ENCODE measurements at regions not wholly inside any gene's neighbourhood (a gene's known extent, or its start where the extent isn't known, plus 50 kb on each side); places are given as distances from the start of the nearest gene placed in this dataset.

- no peaks in the 10 kb centered on the region for H3K9me3 ChIP-seq (ENCODE audit: low read length)
- intact Hi-C loops (cut with micrococcal nuclease; ENCODE audit: unreplicated experiment), result no loop called here
- POLR2A ChIA-PET, result interaction anchor here (1.5 kb wide), 1 partner anchor 10 kb away, joined by 5 read pairs; no protein-coding TSS in a partner anchor
- no peaks in the 10 kb centered on the region for H3K4me1 ChIP-seq (ENCODE audit: insufficient read depth, low read length, poor library complexity, severe bottlenecking)
- DNase-seq (ENCODE audit: low spot score), result no peak
- H3K36me3 ChIP-seq (ENCODE audit: insufficient read depth, low read length), result no peaks in the 10 kb centered on the region
- no peaks in the 10 kb centered on the region for H4K20me1 ChIP-seq (ENCODE audit: insufficient read depth, low read length)
- CTCF ChIA-PET (ENCODE audit: unreplicated experiment), result no interaction called here
- H3K79me2 ChIP-seq (ENCODE audit: insufficient read depth, low read depth, low read length), result no peaks in the 10 kb centered on the region
- H2AFZ ChIP-seq (ENCODE audit: low read length), result no peak overlapping the region
- no TSS peak for BruUV-seq (replicated peaks)
- TF ChIP-seq CTCF (conservative IDR thresholded peaks at IDR 0.05; ENCODE audit: low read length) (no peak), EZH2phosphoT487 (IDR thresholded peaks at IDR 0.05; ENCODE audit: borderline replicate concordance, low read depth, low read length) (no peak)
- no peak overlapping the region for H3K4me2 ChIP-seq (ENCODE audit: low read length)
- no peak overlapping the region for H3K4me3 ChIP-seq (ENCODE audit: low read depth, low read length, poor library complexity, severe bottlenecking)
- no peaks in the 10 kb centered on the region; the same call in 1 of the 2 replicates for H3K9me2 ChIP-seq (ENCODE audit: insufficient read depth, low read length)
- no peak overlapping the region for H3K27ac ChIP-seq (ENCODE audit: low read depth, low read length, poor library complexity, severe bottlenecking)
Observed at GRCh38 chr2:117714745-117715417, 99.6 kb upstream of the DDX18 start.

- intact Hi-C loops (cut with micrococcal nuclease; ENCODE audit: unreplicated experiment), result no loop called here
- Histone ChIP-seq H3K79me2 (ENCODE audit: insufficient read depth, low read depth, low read length) (no peaks in the 10 kb centered on the region), H3K9me3 (ENCODE audit: low read length) (no peaks in the 10 kb centered on the region), H3K4me2 (ENCODE audit: low read length) (no peak overlapping the region), H3K9me2 (ENCODE audit: insufficient read depth, low read length) (no peaks in the 10 kb centered on the region; the same call in 1 of the 2 replicates), H3K4me1 (ENCODE audit: insufficient read depth, low read length, poor library complexity, severe bottlenecking) (no peaks in the 10 kb centered on the region), H3K4me3 (ENCODE audit: low read depth, low read length, poor library complexity, severe bottlenecking) (no peak overlapping the region), H3K27ac (ENCODE audit: low read depth, low read length, poor library complexity, severe bottlenecking) (no peak overlapping the region), H4K20me1 (ENCODE audit: insufficient read depth, low read length) (no peaks in the 10 kb centered on the region), H3K36me3 (ENCODE audit: insufficient read depth, low read length) (no peaks in the 10 kb centered on the region), H2AFZ (ENCODE audit: low read length) (no peak overlapping the region)
- no TSS peak for BruUV-seq (replicated peaks)
- TF ChIP-seq CTCF (conservative IDR thresholded peaks at IDR 0.05; ENCODE audit: low read length), result no peak
- TF ChIP-seq EZH2phosphoT487 (IDR thresholded peaks at IDR 0.05; ENCODE audit: borderline replicate concordance, low read depth, low read length), result no peak
- ChIA-PET POLR2A (no interaction called here), CTCF (ENCODE audit: unreplicated experiment) (no interaction called here)
- DNase-seq (ENCODE audit: low spot score), result no peak
Observed at GRCh38 chr2:117716505-117716904, 98.0 kb upstream of the DDX18 start.

- no peak for TF ChIP-seq EZH2phosphoT487 (IDR thresholded peaks at IDR 0.05; ENCODE audit: borderline replicate concordance, low read depth, low read length)
- TF ChIP-seq CTCF (conservative IDR thresholded peaks at IDR 0.05; ENCODE audit: low read length), result no peak
- no TSS peak for BruUV-seq (replicated peaks)
- POLR2A ChIA-PET, result interaction anchor here (0.6 to 0.7 kb wide), 2 partner anchors 20 to 283 kb away, joined by 3 to 6 read pairs; no protein-coding TSS in a partner anchor
- intact Hi-C loops (cut with micrococcal nuclease; ENCODE audit: unreplicated experiment), result no loop called here
- no peak overlapping the region for H3K27ac ChIP-seq (ENCODE audit: low read depth, low read length, poor library complexity, severe bottlenecking)
- DNase-seq (ENCODE audit: low spot score), result no peak
- H2AFZ ChIP-seq (ENCODE audit: low read length), result no peak overlapping the region
- H3K79me2 ChIP-seq (ENCODE audit: insufficient read depth, low read depth, low read length), result no peaks in the 10 kb centered on the region
- H3K9me3 ChIP-seq (ENCODE audit: low read length), result no peaks in the 10 kb centered on the region
- H3K4me2 ChIP-seq (ENCODE audit: low read length), result no peak overlapping the region
- no peaks in the 10 kb centered on the region for H4K20me1 ChIP-seq (ENCODE audit: insufficient read depth, low read length)
- CTCF ChIA-PET (ENCODE audit: unreplicated experiment), result no interaction called here
- no peaks in the 10 kb centered on the region for H3K4me1 ChIP-seq (ENCODE audit: insufficient read depth, low read length, poor library complexity, severe bottlenecking)
- no peaks in the 10 kb centered on the region; the same call in 1 of the 2 replicates for H3K9me2 ChIP-seq (ENCODE audit: insufficient read depth, low read length)
- no peaks in the 10 kb centered on the region for H3K36me3 ChIP-seq (ENCODE audit: insufficient read depth, low read length)
- no peak overlapping the region for H3K4me3 ChIP-seq (ENCODE audit: low read depth, low read length, poor library complexity, severe bottlenecking)
Observed at GRCh38 chr2:117717072-117717471, 97.4 kb upstream of the DDX18 start.
